RWPE1 (cell line): ENCODE measurements at regions not wholly inside any gene's neighbourhood (a gene's known extent, or its start where the extent isn't known, plus 50 kb on each side); places are given as distances from the start of the nearest gene placed in this dataset.

Experiments
- CTCF ChIA-PET: fragments of 350-600 bp; sonication (Branson Sonifier 250); formaldehyde crosslinking; extraction: SDS; loops from one replicate; lab custom pipeline; 2021; lab: Yijun Ruan, JAX
- POLR2A ChIA-PET: fragments of 400-600 bp; formaldehyde crosslinking; extraction: SDS; loops from one replicate; lab custom pipeline; 2020; ENCODE audit warnings: antibody characterized with exemption; ENCODE audit not compliant: low non-redundant PET; lab: Yijun Ruan, JAX
- DNase-seq: peaks from one replicate; pipeline ENCODE4 v3.0.0; 2012; ENCODE audit warnings: low spot score
- H3K27ac ChIP-seq: fragments of 450-650 bp; 2 replicates; pipeline ENCODE4 v1.5.1; 2017
- TF ChIP-seq, protein P1 (sequence below): fragments of 450-650 bp; conservative IDR thresholded peaks from 2 replicates; pipeline ENCODE4 v1.5.1; 2017; ENCODE audit warnings: low read depth, mild to moderate bottlenecking

DNA sequence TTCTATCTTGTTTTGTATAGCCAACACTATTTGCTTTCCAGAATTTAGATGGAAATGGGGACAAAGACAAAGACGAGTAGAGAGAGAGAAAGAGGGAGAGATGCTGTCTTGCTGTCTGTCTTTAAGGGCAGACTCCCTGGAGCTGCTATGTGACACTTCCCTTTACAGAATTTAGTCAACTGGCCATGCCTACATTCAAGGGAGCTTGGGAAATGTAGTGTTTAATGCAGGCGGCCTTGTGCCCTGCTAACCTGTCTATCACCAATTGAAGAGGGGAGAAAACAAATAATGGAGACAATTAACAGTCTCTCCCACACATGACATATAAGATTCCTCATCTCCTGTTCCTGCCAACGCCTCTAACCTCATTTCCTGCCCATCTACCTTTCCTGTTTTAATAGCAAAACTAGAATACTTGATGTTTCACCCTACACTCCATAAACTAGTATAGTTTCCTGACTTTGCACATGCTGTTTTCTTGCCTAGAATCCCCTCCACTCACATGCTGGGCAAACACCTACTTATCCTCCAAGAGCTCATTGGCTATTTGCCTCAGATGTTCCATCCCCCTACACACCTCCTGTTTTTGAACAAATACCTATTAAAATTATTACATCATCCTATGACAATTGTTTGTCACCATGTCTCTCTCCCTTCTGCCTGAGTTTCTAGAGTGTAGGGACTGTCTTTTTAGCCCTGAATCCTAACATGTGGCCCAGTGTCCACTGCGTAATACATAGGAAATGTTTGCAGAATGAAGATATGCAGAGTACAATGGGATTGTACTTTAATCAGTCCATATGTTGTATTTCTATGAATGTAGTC lies 117.2 kb downstream of the SLC25A24 start:
- CTCF ChIA-PET, result interaction anchor here (0.6 to 0.7 kb wide), 2 partner anchors 12 to 24 kb away, joined by 3 to 4 read pairs; no protein-coding TSS in a partner anchor

GRCh38 chr1:108082001-108082400 lies 117.0 kb upstream of the VAV3 start:
- no peak for DNase-seq
- TF ChIP-seq, protein P1, sequence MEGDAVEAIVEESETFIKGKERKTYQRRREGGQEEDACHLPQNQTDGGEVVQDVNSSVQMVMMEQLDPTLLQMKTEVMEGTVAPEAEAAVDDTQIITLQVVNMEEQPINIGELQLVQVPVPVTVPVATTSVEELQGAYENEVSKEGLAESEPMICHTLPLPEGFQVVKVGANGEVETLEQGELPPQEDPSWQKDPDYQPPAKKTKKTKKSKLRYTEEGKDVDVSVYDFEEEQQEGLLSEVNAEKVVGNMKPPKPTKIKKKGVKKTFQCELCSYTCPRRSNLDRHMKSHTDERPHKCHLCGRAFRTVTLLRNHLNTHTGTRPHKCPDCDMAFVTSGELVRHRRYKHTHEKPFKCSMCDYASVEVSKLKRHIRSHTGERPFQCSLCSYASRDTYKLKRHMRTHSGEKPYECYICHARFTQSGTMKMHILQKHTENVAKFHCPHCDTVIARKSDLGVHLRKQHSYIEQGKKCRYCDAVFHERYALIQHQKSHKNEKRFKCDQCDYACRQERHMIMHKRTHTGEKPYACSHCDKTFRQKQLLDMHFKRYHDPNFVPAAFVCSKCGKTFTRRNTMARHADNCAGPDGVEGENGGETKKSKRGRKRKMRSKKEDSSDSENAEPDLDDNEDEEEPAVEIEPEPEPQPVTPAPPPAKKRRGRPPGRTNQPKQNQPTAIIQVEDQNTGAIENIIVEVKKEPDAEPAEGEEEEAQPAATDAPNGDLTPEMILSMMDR, result no peak
- no peak overlapping the region for H3K27ac ChIP-seq
- ChIA-PET CTCF (no interaction called here), POLR2A (no interaction called here)

More for the DNA sequence above, 117.2 kb downstream of the SLC25A24 start:
- no peak overlapping the region for H3K27ac ChIP-seq
- TF ChIP-seq, protein P1, result no peak
- POLR2A ChIA-PET, result no interaction called here
- DNase-seq, result no peak

DNA sequence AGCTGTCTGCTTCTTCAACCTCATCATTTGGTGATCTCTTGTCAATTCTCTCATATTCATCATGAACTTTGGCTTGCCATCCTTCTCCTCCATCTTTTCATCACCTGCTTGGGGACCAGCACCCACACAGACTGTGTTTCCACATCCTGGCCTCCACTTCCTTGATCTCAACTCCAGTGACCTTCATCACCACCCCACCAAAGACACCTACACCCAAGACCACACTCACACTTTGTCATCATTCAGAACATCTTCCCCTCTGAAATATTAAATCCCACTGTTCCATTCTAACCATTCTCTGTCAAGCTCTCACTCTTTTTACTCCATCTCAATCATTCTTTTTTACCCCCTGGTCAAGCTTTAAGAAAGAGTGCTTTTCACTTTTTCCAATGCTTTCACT lies 115.5 kb upstream of the VAV3 start:
- H3K27ac ChIP-seq, result no peak overlapping the region
- POLR2A ChIA-PET, result no interaction called here
- DNase-seq, result no peak
- CTCF ChIA-PET, result interaction anchor here (0.6 to 0.7 kb wide), 2 partner anchors 9 to 12 kb away, joined by 3 read pairs; no protein-coding TSS in a partner anchor
- TF ChIP-seq, protein P1, result no peak

- ChIA-PET CTCF (interaction anchor here (0.7 kb wide), 1 partner anchor 13 kb away, joined by 3 read pairs; no protein-coding TSS in a partner anchor), POLR2A (no interaction called here)
- DNase-seq, result no peak
- TF ChIP-seq, protein P1, result no peak
- no peak overlapping the region for H3K27ac ChIP-seq
These were observed 114.6 kb upstream of the VAV3 start for GRCh38 chr1:108079440-108080025.

DNA sequence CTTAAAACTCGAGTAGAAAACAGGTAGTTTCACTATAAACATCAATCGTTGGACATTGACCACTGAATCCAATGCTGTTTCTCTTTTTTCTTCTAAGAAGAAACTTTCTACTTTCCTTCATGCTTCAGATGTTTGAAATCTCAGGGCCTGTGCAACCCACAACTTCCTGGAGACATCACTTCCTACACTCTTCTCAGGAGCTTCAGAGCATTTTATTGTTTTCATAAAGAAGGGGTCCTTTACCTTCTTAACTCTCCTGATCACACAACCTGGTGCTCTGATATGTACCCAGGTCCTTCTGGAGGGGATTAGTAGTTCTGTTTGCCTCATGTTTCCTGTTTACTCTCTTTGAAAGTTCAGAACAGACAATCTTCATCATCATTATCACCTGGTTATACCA lies 113.0 kb upstream of the VAV3 start:
- POLR2A ChIA-PET, result no interaction called here
- DNase-seq, result no peak
- CTCF ChIA-PET, result no interaction called here
- TF ChIP-seq, protein P1, result no peak
- H3K27ac ChIP-seq, result no peak overlapping the region

DNA sequence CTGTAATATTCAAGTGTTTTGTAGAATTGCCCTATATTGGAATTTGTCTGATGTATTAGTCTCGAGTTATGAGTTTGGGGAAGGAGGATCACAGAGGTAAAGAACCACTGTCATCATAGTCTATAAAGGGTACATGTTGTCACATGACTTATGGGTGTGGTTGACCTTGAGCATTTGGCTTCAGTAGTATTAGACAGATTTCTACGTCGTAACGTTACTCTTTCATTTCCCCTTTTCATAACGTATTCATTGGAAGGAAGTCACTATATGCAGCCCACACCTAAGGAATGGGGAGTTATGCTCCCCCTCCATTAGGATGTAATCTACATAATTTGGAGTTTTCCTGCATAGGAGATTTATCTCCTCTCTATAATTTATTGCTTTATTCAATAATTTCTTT lies 110.1 kb upstream of the VAV3 start:
- TF ChIP-seq, protein P1, result no peak
- CTCF ChIA-PET, result no interaction called here
- DNase-seq, result no peak
- POLR2A ChIA-PET, result no interaction called here
- no peak overlapping the region for H3K27ac ChIP-seq
